Ramos (cell line): ENCODE measurements at regions not wholly inside any gene's neighbourhood (a gene's known extent, or its start where the extent isn't known, plus 50 kb on each side); places are given as distances from the start of the nearest gene placed in this dataset.
"Not testable (repeated sequence)": the region's sequence is repeated elsewhere in the genome, so short reads cannot be mapped to it uniquely, and the experiment has no call there.

Experiments
- in situ Hi-C: fragments of 300-500 bp; cut with MboI; formaldehyde crosslinking; loops from one replicate; pipeline ENCODE4 v1.14.3; 2022; ENCODE audit warnings: low sequenced_read_pairs; ENCODE audit not compliant: unreplicated experiment

DNA sequence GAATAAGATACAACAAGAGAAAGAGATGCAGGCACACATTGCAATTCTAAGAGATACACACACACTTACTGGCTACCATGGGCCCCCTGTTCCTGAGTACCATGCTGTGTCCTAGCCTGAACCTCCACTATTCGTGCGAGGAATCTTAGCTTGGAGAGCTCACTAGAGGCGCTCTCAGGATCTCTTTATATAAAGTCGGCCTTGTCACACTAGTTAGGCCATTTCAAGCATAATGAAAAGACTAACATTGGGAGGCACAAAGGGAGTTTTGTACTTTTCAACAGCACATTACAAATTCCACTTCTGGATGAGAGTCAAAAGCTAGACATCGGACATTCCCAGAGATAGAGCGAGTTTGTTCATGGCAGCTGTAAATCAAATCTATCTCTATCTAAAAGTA, 365.2 kb downstream of the DSEL start:
- in situ Hi-C loops, result no loop called here

GRCh38 chr18:67145586-67146292, 370.8 kb downstream of the DSEL start:
- in situ Hi-C loops, result no loop called here

DNA sequence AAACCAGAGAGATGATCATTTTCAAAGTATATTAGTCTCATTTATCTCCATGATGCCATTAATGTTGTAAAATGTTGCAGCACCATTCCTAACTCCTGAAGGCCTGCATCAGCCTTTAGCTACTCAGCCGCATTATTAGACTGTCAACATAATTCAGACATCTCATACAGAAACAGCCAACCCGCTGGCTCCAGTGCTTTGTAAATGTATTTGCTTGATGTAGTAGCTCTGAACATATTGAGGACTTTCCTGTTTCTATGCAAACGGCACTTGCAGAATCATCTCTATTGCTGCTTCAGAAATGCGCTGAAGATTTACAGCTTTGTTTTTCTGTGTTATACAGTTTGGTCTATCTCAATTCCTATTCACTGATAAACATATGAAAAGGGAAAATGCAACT, 372.2 kb downstream of the DSEL start:
- in situ Hi-C loops, result no loop called here

DNA sequence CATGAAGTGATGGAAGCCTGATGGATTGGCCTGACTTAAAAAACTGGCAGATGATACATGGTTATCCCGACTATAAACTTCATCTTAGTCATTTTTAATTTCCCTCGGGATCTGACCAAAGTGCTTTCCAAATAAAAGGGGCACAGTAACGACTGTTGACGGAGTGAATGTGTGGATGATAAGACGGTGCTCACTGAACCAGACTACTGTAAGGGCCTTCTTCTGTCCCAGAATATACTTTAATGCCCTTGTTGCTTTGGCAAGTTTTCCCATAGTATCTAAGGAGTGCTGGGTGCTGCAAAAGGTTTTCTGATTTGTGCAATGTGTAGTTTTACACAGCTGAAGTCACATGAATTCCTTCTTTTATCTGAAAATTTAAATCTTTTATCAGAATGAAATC, 373.5 kb downstream of the DSEL start:
- in situ Hi-C loops, result no loop called here

GRCh38 chr18:67142604-67143003, 373.9 kb downstream of the DSEL start:
- in situ Hi-C loops, result no loop called here

GRCh38 chr18:67140495-67140894, 376.0 kb downstream of the DSEL start:
- in situ Hi-C loops, result no loop called here

DNA sequence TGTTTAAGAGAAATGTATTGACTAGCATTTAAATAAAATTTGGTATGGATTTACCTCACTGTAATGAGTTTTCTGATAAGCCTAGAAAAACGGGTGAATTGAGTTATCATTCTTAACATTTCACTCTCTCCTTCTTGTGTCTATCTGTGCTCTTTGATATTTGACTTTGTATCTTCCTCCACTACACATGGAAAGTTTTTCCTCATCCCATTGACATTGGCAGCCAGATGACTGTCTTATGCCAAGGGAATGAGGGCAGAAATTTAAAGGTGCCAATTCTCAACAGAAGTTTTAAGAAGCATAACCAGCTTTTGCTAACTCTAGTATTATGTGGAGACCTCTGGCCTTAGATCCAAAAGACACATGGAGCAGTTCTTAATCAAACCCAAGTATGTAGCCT, 376.6 kb downstream of the DSEL start:
- in situ Hi-C loops, result no loop called here

DNA sequence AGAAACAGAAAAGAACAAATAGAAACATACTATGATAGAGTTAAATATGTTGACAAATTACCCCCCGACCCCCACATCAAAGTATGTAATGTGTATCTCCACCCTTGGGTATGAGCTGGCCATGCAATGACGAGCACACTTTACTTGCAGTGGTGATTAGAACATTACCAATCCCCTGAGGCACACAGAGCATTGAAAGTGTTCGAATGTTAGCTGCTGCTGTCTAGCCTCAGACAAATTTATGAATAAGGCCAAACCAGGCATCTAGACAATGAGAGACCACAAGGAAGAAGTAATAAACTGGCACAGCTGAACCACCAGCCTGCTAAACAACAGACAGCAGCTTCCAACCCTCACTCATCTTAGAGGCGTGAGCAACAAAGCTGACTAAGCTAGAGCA, 380.5 kb downstream of the DSEL start:
- in situ Hi-C loops, result no loop called here

- in situ Hi-C loops, result no loop called here
These were observed 381.6 kb downstream of the DSEL start for GRCh38 chr18:67134911-67135310.

DNA sequence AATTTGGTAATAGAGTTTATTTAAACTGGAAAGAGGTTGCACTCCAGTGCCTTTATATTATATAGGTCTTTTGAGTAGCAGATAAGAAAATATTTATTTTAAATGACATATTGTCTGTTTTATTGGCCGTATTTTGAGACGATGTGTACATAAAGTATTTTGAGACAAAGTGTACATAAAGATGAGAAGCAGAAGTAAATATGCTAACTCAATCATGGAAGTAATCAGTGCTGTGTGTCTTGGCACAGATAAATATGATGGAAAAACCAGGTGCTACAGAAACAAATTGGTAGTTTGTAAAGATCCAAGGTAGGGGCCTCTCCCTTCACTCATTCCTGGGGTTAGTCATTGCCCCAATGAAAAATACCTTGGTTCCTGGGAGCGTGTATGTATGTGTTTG, 382.9 kb downstream of the DSEL start:
- in situ Hi-C loops, result no loop called here

GRCh38 chr18:67132919-67133318, 383.6 kb downstream of the DSEL start:
- in situ Hi-C loops, result no loop called here

- in situ Hi-C loops, result no loop called here
These were observed 385.0 kb downstream of the DSEL start for GRCh38 chr18:67131498-67131897.

- in situ Hi-C loops, result not testable (repeated sequence)
These were observed 389.8 kb downstream of the DSEL start for GRCh38 chr18:67126751-67127150.

DNA sequence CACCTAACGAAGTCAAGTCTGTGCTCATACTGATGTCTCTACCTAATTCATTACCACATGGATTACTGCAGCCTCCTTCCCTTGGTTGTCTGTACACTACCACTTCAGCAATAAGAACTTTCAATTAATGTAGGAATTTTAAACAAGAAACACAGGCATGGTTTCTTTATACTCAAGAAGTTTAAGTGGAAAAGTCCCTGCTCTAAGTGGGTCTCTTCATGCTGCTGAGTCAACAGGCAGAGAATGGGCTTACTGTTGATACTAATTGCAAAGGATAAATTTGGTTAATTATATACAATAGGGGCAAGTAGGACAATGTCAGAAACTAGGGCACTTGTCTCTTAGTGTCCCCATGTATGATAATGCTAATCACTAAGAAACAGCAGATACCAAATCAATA, 392.6 kb downstream of the DSEL start:
- in situ Hi-C loops, result no loop called here

GRCh38 chr18:67117804-67118203, 398.7 kb downstream of the DSEL start:
- in situ Hi-C loops, result no loop called here

DNA sequence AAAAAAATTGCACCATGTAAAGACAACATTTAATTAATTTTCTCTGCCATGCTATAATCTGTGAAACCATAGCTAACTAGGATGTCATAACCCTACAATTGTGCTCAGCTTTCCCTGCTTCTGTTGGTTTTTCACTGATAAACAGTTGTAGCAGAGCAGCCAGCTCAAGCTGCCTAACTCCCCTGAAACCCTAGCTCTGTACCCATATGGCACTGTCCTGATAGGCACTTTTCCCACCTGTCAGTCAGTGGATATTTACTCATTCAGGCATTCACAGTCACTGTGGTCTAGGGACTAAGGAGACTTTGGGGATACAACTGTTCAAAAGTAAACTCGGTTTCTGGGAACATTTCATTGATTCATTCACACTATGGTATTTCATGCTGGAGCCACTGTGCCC, 407.0 kb downstream of the DSEL start:
- in situ Hi-C loops, result no loop called here

- in situ Hi-C loops, result no loop called here
These were observed 407.6 kb downstream of the DSEL start for GRCh38 chr18:67108894-67109293.

GRCh38 chr18:67104700-67105284, 411.7 kb downstream of the DSEL start:
- in situ Hi-C loops, result no loop called here

GRCh38 chr18:67094123-67094522, 422.4 kb downstream of the DSEL start:
- in situ Hi-C loops, result no loop called here

DNA sequence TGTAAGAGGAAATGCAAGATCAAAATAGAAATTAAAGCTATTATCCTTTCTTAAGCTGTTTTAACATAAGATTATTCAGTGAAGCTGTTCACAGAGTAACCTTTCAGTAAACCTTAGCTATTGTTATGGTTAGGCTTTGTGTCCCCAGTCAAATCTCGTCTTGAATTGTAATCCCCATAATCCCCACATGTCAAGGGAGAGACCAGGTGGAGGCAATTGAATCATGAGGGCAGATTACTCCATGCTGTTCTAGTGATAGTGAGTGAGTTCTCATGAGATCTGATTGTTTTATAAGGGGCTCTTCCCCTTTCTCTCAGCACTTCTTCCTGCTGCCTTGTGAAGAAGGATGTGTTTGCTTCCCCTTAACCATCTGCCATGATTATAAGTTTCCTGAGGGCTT, 424.4 kb downstream of the DSEL start:
- in situ Hi-C loops, result no loop called here

DNA sequence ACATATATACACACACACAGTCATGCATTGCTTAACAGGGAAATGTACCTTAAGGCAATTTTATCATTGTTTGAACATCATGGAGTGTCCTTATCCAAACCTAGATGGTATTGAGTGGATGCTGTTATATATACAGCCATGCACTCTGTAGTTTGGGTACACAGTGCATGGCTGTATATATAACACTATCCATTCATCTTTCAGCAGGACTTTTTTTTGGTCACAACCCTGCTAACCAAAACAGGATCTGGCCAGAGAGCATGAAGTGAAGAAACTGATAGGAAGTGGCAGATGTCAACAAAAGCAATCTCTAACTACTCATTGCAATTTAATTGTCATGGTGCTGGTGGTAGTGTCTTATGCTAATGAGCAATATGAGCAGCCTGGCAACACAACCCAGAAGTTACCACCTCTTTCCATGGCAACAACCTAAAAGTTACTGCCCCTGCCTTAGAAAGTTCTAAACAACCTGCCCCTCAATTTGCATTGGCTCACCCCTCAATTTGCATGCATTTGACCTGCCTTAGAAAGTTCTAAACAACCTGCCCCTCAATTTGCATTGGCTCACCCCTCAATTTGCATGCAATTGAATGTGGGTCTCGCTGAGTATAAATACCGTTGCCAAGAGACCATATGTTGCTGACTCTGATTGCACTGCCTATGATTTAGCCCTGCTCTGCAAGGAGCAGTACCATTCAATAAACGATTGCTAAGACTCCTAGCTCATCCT, 434.9 kb downstream of the DSEL start:
- in situ Hi-C loops, result no loop called here

- in situ Hi-C loops, result no loop called here
These were observed 435.9 kb downstream of the DSEL start for GRCh38 chr18:67080601-67081000.
